ENCODE measurements at regions not wholly inside any gene's neighbourhood (a gene's known extent, or its start where the extent isn't known, plus 50 kb on each side); places are given as distances from the start of the nearest gene placed in this dataset.
"Not testable (repeated sequence)": the region's sequence is repeated elsewhere in the genome, so short reads cannot be mapped to it uniquely, and the experiment has no call there.

DNA sequence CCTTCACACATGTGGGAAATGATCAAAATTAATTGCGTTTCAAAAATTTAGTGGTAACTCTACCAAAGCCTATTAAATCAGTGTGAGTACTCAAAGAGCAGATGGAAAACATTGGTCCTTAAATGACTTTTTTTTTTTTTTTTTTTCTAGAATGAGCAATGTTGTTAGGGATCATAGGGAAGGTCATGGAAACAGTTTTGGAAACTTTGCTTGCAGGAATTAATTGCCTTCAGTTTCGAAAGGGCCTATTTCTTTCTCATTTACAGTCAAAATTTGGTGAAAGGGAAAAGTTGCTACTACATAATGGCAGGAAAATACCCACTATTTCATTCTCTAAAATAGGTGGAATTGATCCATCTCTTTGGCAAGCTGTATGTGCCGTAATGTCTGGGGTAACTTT is 160.9 kb downstream of the RTL9 start:
- no peak for DNase-seq

DNA sequence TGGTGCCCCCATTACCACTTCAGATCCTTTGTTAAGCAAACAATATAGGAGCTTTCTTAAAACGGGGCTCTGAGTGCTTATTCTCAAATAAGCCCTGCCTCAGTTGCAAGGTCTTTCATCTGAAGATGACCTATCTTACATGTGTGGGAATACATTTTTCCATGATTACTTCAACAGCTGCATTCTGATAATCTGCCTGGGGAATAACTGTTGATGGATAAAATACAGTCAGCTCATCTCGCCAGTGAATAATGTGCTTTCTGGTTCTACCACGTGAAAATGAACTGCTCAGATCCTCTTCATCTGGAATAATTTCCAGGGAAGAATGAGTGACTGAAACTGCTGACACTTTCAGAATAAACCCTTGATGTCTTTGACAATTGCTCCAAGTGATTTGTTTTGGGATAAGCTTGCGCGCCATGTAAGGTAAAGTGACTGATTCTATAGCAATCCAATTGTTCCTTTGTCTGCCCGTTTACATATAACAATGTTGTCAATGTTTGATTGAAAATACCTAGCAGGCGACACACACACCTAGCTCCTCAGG is 161.3 kb downstream of the RTL9 start:
- no peak for DNase-seq

DNA sequence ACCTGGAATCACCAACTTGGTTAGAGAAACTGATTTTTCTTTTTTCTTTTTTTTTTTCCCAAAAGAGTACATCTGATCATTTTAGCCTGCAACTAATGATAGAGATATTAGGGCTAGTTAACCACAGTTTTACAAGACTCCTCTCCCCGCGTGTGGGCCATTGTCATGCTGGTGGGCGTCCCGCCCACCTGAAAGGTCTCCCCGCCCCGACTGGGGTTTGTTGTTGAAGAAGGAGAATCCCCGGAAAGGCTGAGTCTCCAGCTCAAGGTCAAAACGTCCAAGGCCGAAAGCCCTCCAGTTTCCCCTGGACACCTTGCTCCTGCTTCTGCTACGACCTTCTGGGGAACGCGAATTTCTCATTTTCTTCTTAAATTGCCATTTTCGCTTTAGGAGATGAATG is 162.0 kb downstream of the RTL9 start:
- DNase-seq, result not testable (repeated sequence)

DNA sequence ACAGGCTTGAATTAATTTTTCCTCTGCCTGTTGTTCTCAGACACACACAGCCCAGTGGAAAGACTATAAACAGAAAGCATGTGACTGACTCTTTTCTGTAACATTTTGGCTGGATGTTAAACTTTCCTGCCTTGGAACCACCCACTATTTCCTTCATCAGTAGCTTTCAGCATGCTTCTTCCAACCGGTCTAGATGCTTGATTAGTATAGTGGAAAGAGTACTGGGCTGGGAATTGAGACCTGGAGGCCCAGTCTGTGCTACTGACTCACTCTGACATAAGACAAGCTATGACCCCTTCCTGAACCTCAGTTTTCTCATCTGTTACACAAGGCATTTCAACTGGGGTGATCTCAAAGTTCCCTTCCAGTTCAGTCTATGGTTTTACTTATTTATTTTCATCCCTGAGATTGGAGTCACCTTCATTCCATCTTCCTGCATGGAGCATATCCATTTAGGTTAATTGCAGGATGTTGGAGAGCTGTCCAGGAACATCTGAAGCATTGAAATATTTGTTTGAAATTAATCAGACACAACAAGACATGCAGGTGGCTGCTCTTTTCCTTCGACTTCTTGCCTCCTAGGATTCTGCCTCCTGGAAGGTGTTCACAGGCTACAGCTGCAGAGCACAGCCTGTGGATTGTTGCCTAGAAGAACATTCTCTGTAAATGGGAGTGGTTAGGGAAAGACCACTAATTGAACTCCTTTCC is 173.4 kb downstream of the RTL9 start:
- no peak for DNase-seq

DNA sequence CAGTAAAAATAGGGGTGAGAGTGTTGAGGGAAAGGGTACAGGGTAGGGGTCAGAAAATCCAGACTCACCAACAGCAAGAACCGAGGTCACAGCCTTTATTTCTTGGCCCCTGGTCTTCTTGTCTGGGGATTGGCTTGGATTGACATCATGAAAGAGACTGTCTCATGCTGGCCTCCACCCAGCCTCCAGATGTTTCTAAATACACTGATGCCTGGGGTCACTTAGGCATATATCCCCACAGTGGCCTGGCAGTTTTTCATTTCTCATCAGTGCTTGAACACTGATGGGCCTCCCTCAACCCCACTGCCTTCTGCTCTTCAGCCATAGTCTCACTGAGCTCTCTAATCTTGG is 173.9 kb downstream of the RTL9 start:
- DNase-seq, result no peak

DNA sequence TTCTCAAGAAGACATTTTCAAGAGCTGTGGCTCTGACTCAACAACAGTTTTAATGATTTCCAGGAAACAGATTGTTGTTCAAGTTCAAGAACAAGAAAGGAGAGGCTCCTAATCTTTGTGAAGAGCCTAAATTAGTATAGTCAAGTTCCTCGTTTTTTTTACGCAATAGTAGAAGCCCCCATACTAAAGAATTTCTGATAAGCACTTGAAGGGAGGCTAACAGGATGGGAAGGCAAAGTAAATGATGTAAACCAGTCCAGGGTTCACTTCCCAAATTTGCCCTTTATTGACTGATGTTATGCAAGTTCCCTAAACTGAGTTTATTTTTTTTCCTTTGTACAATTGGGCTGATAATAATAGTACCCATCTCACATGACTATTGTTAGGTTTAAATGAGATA is 178.2 kb downstream of the RTL9 start:
- no peak for DNase-seq

DNA sequence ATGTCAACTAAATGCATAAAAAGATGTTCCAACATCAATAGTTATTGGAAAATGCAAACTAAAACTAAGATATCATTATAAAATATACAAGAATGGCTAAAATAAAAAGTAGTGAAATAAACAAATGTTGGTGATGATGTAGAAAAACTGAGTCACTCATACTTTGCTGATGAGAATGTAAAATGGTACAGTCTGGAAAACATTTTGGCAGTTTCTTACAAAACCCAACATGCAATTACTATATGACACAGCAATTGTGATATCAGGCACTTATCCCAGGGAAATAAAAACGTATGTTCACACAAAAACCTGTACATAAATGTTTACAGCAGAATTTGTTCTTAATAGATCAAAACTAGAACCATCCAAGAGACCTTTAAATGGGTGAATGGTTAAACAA is 182.6 kb downstream of the RTL9 start:
- no peak for DNase-seq

DNA sequence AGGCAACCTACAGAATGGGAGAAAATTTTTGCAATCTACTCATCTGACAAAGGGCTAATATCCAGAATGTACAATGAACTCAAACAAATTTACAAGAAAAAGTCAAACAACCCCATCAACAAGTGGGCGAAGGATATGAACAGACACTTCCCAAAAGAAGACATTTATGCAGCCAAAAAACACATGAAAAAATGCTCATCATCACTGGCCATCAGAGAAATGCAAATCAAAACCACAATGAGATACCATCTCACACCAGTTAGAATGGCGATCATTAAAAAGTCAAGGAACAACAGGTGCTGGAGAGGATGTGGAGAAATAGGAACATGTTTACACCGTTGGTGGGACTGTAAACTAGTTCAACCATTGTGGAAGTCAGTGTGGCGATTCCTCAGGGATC is 192.2 kb downstream of the RTL9 start:
- not testable (repeated sequence) for DNase-seq

DNA sequence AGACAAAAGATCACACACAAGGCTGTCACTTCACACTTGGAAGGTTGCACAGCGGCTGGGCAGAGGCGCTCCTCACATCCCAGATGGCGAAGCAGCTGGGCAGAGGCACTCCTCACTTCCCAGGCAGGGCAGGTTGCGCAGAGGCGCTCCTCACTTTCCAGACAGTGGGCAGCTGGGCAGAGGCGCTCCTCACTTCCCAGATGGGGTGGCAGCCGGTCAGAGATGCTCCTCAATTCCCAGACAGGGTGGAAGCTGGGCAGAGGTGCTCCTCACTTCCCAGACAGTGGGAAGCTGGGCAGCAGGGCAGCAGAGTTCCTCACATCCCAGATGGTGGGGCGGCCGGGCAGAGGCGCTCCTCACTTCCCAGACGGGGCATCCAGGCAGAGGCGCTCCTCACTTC is 199.2 kb downstream of the RTL9 start:
- no peak for DNase-seq

DNA sequence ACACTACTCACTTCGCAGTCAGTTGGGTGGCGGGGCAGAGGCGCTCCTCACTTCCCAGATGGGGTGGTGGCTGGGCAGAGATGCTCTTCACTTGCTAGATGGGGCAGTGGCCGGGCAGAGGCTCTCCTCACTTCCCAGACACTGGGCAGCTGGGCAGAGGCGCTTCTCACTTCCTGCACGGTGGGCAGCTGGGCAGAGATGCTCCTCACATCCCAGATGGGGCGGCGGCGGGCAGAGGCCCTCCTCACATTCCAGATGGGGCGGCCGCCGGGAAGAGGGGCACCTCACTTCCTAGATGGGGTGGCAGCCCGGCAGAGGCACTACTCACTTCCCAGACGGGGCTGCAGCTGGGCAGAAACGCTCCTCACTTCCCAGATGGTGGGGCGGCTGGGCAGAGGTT is 199.8 kb downstream of the RTL9 start:
- DNase-seq, result no peak

DNA sequence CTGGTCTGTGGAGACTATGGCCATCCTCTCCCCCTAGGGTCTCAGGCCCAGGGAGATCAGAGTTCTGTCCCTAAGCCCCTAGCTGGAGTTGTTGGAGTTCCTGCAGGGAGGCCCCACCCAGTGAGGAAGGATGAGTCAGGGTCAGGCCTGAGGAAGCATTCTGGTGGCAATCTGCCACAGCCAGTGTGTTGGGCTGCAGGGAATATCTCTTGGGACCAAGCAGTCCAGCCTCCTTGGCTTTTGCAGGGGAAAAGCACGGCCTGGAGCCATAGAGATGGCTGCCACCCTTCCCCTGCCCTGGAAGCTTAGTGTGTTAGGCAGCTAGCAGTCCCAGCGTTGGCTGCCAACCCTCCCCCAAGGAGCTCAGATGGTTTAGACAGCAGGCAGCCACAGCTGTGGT is 202.4 kb downstream of the RTL9 start:
- no peak for DNase-seq

DNA sequence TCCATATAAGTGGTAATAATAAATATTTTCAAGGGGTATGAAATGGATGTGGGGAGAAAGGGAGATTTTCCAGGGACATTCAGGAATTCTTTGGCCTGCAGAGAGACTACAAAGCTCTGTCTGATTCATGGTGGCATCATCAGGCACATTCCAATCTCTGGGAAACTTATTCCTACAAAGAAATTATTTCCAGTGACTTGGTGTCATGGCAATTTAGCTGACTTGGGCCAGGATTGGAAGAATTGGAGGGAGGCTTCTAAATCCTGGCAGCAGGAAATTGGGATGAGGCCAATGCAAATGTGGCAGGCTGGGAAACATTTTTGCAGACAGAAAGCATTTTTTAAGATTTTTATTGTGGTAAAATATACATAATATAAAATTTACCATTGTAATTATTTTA is 204.6 kb downstream of the RTL9 start:
- no peak for DNase-seq

DNA sequence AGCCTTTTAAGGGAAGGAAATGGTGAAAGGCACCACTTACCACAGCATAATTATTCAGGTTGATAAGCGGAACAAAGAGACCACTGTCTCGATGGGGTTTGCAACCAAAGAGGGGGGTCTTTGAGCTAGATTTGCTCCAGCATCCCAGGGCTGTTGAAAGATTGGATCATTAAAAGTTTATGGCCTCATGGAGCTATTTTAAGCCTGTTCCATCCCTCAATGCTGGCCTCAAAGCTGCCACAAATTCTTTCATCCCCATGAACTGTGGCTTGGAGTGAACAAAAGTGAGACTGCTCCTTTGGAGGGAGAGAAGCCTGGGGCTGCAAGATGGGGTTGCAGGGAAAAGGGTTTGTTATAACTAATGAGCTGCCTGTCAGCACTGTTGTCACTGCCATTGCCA is 209.8 kb downstream of the RTL9 start:
- DNase-seq, result no peak

DNA sequence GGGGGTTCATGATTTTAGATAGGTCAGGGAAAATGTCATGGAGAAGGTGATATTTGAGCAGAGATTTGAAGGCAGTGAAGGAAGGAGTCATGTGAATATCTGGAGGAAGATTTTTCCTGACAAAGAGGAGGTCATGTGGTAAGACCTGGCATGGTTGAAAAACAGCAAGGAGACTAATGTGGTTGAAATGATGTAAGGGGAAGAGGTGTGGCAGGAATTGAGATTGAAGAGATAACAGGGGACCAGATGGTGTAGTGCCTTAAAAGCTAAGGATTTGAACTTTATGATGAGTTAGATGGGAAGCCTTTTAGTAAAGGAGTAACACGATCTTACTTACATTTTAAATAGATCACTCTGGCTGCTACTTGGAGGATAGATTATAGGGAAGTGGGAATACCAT is 210.9 kb downstream of the RTL9 start:
- no peak for DNase-seq

DNA sequence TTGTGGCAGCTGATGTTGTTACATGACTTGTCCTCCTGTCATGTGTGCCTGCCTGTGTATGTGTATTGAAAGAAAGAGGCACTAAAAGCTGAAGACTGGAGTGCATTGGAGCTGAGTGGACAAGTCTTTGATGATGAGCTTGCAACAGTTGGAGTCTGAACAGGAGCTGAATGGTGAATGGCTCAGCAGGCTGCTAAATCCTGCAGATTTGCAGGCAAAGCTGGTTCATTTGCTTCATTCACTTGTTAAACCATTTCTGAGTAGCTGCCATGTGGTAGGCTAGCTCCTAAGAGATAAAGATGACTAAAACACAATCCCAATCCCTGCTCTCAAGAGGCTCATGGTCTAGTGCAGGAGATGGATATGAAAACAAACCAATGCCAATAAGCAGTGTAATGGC is 217.3 kb downstream of the CHRDL1 start:
- DNase-seq, result no peak

DNA sequence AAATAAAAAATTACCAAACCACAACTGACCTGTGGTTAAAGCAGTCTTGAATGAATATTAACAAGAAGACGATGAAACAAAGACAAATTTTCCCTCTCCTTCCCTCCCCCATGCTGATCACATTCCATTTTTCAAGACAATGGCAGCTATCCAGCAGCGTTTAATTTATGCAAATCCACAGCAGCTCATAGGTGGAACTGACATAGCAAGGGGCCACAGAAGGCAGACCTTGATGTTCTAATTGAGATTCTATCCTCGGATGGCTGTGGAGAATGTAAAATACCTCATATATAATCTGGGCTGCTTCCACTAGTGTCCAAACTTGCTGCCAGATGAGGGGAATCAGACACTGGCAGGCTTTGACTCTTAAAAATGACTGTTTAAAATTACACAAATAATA is 211.5 kb downstream of the CHRDL1 start:
- DNase-seq, result no peak

DNA sequence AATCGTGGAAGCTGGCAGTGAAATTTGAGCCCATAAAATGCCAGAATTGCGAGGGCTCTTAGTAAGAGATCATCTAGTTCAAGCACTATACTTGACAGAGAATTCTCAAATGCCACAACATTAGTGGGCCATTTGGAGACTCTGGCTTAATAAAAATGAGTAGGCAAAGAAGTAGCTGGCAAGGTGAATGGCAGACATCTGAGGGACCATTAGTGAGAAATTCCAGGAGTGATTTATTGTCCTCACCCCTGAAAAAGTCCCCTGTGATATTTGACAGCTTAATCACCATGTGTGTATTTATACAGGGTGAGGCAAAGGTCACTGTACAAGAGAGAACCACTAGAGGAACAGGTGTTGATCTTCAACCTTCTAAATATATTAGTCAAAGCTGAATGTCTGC is 207.5 kb downstream of the CHRDL1 start:
- DNase-seq, result no peak

DNA sequence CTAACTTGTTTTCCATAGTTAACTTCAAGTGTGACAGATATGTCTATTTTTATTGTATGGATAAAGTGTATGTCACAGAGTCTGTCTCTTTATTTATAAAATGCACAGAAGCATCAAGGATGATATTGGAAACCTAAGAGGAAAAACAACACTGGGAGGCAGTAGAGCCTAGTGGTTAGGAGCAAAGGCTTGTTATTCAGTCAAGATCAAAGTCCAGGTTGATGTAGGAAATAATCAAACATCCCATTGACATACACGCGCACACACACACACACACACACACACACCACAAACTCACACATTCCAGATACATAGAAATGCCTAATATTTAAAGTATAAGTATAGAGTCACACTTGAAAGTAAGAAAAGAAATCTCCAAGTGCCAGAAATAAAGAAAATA is 206.8 kb downstream of the CHRDL1 start:
- DNase-seq, result no peak

DNA sequence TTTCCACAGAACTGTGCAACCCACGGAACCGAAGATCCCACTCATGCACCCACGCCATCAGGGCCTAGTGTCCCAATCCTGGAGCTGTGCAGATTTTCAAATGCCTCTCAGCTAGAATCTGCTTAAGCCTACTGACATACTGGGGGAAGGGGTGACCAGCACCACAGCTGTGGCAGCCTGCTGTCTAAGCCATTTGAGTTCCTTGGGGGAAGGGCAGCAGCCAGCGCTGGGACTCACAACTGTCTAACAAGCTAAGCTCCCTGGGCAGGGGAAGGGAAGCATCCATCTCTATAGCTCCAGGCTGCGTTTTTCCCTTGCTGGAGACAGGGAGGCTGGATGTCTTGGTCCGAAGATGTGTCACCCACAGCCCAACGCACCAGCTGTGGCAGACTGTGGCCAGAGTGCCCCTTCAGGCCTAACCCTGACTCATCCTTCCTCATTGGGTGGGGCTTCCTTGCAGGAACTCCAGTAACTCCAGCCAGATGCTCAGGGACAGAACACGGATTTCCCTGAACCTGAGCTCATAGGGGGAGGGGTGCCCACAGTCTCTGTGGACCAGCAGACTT is 194.8 kb downstream of the CHRDL1 start:
- DNase-seq, result no peak

DNA sequence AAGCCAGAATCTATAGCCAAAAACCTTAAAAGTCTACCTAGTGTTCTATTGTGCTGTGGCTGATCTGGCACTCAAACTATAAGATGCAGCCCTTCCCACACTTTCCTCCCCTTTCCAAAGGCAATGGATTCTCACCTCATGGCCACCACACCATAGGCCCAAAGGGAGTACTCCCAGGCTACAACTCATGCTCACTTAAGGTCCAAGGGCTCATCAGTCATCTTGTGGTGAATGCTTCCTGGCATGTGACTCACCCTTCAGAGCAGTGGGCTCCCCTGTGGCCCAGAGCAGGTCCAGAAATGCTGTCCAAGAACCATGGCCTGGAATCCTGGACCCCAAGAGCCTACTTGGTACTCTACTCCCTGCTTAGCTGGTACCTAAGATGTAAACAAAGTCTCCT is 181.0 kb downstream of the CHRDL1 start:
- no peak for DNase-seq

Data from CD4-positive, alpha-beta T cell treated with Interleukin-6 for 4 hours (primary cell).